GM19025 (cell line): ENCODE measurements at regions not wholly inside any gene's neighbourhood (a gene's known extent, or its start where the extent isn't known, plus 50 kb on each side); places are given as distances from the start of the nearest gene placed in this dataset.
"Not testable (repeated sequence)": the region's sequence is repeated elsewhere in the genome, so short reads cannot be mapped to it uniquely, and the experiment has no call there.

Source experiments
- ATAC-seq: cut with Tn5 transposase; IDR thresholded peaks from one replicate; pipeline ENCODE4 v1.9.1; 2021; ENCODE audit warnings: mild to moderate bottlenecking, low read depth, moderate library complexity; ENCODE audit not compliant: unreplicated experiment

GRCh38 chr15:70528270-70528706, 235.1 kb downstream of the UACA start:
- ATAC-seq = peak; percentile 81

DNA sequence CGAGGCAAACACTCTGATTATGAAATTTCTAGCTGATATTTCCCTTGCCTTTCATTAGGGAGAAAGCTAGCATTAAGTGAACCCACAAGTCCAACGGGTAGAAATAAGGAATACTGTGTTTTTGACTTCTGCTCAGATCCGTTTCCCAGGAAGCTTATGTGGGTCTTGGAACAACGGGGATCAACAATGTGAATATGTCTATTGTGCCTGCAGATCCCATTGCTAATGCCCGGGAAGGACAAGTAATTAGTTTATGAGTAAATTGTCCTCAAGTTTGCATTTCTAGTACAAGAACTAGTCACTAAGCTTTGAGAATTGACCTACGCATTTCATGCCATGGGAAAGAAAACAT, 236.4 kb downstream of the UACA start:
- ATAC-seq = no peak

DNA sequence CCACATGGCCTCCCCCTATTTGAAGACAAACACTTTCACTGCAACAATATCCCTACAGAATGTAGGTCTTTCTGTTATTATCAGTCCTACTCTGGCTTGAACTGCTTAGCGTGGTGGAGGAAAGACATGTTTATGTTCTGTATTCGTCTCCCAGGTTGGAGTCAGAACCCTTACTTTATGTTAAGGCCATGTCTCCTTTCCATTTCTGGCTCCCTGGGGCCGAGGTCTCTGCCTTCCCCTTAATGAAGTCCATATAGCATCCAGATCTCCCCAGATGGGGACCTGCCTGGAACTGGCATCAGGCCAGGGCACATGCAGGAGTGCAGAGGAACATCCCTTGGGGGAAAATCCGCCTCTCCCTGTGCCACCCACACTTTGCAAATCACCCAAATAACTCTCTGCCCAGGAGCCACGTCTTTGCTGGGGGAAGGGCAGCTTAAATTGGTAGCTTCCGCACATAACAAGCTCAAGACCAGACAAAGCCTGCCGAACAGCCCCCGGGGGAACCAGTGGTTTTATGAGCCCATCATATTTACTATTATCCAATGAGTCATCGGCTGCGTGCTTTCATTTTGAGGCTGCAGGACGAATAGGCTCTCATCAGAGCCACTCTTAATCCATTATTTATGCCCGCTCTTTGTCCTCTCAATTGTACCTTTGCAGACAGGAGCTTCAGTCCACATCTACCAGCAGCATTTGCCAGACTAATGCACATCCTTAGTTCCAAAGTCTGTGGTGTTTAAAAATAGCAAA, 237.0 kb downstream of the UACA start:
- ATAC-seq = no peak

GRCh38 chr15:70525551-70525950, 237.8 kb downstream of the UACA start:
- ATAC-seq = no peak

GRCh38 chr15:70524470-70524869, 238.9 kb downstream of the UACA start:
- no peak for ATAC-seq

- no peak for ATAC-seq
Observed at GRCh38 chr15:70523616-70524015, 239.7 kb downstream of the UACA start.

- no peak for ATAC-seq
Observed at GRCh38 chr15:70523192-70523591, 240.2 kb downstream of the UACA start.

GRCh38 chr15:70522323-70522966, 240.9 kb downstream of the UACA start:
- ATAC-seq = no peak

- ATAC-seq = no peak
Observed at GRCh38 chr15:70521576-70522322, 241.6 kb downstream of the UACA start.

DNA sequence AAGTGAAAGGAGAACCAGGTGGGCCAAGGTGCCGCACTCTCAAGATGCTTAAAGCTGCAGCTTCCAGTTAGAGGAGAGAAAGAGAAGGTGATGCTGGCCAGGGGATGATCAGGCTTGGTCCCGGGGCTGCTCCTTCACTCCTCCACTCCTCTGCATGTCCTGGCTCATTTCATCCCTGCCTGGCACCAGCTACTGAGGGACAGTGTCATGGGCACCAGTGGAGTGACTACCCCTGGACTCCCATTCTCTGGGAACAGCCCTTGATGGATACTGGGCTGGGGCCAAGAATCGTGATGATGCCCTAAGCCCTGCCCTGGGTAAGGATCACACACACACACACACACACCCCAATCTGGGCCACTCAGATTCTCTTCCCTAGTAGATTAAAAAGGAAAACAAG, 243.7 kb downstream of the UACA start:
- no peak for ATAC-seq

- no peak for ATAC-seq
Observed at GRCh38 chr15:70519004-70519365, 244.4 kb downstream of the UACA start.

- ATAC-seq = no peak
Observed at GRCh38 chr15:70518201-70519003, 245.0 kb downstream of the UACA start.

DNA sequence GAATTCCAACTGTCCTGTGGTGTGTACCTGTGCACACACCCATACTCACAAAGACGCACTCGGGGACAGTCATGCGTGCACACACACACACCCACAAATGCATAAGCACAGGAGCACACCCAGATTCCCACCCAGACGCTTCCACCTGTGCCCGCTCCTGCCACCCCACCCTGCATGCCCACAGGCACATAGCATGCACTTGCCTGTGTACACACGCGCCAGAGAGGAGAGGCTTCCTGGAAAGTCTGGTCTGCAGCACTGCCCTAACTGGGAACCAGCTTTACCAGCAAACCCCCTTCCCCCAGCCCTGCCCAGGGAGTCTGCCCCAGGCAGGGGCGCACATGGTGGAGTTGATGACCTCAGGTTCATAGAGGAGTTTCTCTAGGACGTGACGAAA, 246.2 kb downstream of the UACA start:
- no peak for ATAC-seq

GRCh38 chr15:70516408-70517193, 246.8 kb downstream of the UACA start:
- no peak for ATAC-seq

DNA sequence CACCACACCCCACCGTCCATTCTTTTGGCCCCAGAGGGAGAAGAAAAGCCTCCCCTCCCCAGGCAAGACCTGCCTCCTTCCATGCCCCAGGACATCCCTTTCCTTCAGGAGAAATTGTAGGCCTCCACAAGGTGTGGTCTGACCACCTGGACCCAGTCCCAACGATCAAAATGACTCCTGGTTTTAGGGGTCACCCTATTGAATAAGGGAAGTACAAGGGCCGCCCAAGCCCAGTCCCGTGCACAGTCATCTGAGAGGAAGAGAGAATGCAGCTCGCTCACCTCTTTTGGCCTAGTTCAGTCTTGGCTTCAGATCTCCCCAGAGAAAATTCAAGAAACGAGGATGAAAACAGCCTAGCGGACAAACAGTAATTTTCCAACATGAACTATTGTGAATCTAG, 249.1 kb downstream of the UACA start:
- ATAC-seq = no peak

DNA sequence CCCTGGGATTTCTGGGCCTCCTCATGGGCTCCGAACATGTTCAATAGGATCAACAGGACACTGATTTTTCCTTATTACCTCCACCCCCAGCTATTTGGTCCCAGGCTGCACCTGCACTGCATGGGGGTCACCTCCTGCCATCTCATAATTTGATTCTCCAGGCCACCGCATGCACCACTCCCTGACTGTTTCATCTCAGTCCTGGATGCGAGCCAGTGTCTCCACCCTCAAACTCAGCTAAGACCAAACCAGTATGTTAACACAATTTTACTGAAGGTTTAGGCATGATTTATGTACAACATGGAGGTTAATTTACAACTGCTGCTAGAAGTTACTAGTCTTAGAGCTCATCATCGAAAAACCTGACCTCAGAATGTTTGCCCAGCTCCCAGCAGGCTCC, 249.5 kb downstream of the UACA start:
- no peak for ATAC-seq

- ATAC-seq = no peak
Observed at GRCh38 chr15:70512772-70513362, 250.5 kb downstream of the UACA start.

- ATAC-seq = not testable (repeated sequence)
Observed at GRCh38 chr15:70511972-70512587, 251.3 kb downstream of the UACA start.

GRCh38 chr15:70510433-70510832, 252.9 kb downstream of the UACA start:
- ATAC-seq = no peak
